Eye (tissue), 1 donor: ENCODE measurements at regions not wholly inside any gene's neighbourhood (a gene's known extent, or its start where the extent isn't known, plus 50 kb on each side); places are given as distances from the start of the nearest gene placed in this dataset.
"Not testable (repeated sequence)": the region's sequence is repeated elsewhere in the genome, so short reads cannot be mapped to it uniquely, and the experiment has no call there.

ENCODE experiments used
- DNase-seq: peaks from one replicate; pipeline ENCODE4 v3.0.0-alpha.2; 2015

DNA sequence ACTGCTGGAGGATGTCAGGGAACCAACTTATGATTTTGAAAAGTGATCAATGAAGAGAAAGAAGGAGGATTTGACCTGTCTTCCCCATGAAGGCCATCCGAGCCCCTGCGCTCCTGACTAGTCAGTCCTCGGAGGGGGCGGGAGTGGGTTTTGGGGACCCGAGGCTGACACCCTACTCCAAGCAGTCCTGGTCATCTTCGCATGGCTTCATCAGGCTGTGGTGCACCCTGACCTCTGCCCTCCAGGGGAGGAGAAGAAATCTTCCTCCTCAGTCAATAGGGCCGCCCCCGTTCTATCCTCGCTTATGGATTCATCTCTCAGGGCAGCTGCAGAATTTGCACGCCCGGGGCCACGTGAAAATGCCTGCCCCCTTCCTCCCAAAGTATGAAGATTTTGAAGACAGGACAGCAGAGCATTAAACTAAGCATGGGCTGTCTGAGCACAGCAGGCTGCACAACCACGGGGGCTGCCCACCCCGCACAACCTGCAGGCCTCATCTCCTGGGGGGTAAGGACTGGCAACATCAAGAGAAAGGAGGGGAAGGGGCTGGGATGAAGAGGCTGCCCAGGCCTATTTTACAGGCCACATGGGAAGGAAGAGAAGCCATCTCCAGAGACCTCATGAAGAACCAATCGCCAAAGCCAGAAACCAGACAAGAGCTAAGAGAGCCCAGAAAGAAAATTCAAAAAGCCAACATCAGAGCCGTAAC lies 138.1 kb upstream of the PHACTR3 start:
- DNase-seq: no peak

DNA sequence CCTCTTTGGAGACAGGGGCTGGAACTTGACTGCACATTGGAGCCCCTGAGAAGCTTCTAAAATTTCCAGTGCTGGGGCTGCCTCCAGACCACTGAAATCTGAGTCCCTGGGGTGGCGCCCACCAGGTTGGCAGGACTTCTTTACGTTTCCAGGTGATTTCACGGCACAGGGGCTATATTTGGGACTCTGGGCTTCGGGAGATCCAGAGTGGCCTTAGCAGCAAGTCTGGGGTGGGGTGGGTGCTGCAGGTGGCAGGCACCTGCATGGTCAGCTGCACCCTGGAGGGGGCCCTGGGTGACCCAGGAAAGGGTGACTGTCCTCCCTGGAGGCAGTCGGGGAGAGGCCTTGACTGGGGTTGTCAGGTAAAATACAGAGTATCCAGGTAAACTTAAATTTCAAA lies 135.5 kb upstream of the PHACTR3 start:
- DNase-seq: no peak

DNA sequence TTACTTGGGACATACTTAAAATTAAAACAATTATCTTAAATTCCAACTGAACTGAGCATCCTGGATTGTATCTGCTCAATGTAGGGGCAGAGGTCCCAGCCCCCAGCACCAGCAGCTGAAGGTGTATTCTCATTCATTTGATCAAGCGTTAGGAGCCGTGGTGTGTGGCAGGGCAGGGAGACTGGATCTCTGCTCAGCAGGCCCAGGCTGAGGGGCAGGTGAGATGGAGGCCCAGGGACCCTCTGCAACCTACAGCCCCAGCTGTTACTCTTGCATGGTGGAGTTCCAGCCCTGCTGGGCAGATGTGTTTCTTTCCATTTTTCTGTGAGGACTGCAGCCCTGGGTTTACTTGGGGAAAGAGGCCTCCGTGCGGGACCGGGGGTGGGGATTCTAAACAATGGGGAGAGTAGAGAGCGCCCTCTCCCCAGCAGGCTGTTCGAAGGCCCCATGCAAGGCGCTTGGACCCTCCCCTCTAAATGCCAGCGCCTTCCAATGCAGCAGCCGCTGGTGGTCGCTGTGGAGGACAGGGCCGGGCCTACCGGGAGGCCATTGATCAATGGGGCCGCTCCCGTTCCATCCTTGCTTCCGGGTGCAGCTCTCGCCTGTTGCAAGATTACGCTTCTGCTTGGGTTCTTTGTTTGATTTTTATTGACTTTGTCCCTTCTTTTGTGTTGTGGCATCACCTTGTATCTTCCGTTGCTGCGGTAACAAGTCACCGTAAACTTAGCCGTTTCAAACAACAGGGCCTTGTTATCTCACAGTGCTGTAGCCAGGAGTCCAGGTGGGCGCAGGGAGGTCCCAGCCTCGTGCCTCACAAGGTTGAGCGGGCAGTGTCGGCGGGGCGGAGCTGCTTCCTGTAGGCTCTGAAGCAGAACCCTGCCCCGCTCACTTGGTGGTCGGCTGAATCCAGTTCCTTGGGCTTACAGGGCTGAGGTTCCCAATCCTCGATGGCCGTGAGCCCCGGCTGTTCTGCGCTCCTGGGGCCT lies 134.8 kb upstream of the PHACTR3 start:
- DNase-seq: peak; percentile 30

DNA sequence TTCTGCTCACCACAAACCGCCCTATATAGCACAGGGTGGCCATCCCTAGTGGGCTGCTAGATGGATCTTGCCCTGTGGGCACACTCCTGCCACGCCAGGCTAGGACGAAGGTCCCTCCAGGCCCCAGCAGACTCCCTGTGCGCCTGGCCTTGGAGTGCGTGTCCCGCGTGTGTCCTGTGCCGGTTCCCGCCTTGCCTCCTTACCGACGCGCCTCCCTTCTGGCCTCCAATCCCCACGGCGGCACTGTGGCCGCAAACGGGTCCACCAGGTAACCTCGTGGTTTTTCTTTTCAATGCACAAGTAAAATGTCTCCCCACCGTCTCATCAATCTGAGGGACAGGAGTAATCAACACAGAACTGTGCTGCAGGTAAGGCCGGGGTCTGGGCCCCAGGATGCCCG lies 133.8 kb upstream of the PHACTR3 start:
- no peak for DNase-seq

DNA sequence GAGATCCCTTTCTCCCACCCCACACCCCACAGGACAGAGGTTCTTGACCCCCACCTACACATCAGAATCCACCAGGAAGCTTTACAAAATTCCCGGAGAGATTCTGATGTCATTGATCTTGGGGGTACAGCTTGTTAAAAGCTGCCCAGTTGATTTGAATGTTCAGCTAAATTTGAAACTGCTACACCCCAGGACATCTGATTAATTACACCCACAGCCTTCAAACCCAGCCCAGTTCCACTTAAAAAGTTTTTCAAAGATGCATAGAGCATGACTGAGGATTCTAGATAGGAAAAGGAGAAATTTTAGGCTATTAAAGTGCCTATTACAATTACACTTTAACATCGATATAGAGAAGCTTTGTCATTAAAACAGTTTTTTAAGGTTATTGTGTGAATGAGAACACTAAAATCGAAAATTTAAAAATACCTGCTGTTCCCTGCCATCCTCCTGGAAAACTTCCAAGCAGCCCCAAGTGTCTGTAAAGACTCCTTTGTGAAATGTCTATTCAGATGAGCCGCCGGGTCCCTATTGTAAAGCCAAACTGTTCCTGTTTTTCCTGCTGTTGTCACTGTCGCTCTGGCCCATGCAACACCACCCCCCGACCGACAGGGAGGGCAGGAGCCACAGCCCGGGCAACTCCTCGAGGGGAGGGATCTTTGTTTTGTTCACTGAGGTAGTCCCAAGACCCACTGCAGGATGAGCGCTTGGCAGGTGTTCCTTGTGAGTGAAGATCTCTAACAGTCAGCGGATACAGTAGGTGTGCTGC lies 132.5 kb upstream of the PHACTR3 start:
- DNase-seq: no peak

DNA sequence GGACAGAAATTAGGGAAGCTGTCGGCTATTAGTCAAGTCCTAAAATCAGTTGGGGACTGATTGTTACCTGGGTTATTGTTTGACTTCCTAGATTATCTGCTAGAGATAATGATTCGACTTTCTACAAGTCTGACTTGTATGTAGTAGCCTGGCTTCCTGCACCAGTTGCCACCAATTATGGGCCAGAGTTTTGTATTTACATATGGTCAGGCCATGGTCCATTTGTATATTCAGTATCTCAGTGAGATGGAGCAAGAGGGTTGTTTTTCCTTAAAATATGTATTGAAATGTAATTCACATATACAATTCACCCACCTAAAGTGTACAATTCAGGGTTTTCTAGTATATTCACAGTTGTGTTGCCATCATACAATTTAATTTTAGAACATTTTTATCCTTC lies 130.6 kb upstream of the PHACTR3 start:
- no peak for DNase-seq

DNA sequence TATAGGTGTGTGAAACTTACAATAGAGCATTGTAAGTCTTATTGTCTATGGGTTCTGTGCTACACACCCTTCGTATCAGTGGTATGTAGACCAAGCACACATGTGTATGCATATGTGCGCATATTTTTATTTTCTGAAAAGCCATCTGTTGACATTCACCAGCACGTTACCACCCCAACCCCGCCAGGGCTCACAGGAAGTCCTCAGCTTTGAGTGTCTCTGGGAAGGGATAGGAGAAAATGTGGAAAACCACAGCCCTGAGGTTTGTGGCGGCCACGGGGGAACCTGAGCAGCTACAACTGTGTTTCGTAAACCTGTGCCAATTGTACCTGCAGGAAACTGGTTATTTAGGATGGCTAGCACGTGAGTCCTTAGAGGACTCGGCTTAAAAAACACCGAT lies 123.3 kb upstream of the PHACTR3 start:
- DNase-seq: no peak

DNA sequence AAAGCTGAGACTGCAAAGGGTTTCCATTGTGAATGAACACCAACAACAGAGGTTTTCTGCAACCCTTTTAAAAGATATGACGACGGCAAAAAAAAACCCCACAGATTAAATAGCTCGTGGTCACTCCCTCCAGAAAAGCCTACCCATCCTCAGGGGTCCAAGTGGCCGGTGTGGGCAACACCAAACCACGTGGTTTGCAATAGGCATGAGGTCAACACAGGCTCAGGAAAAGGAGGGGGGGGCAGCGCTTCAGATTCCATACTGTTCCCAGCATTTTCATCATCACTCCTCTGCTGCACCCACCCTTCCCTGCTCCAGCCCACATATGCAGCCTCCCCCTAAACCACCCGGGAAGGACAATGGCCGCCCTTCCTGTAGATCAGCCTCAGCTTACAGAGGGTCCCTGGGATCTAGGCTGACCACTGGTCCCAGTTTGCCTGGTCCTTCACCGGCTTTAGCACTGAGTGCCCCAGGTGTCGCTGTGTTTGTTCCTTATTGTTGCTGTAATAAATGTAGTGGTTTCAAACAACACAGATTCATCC lies 122.8 kb upstream of the PHACTR3 start:
- DNase-seq: no peak

DNA sequence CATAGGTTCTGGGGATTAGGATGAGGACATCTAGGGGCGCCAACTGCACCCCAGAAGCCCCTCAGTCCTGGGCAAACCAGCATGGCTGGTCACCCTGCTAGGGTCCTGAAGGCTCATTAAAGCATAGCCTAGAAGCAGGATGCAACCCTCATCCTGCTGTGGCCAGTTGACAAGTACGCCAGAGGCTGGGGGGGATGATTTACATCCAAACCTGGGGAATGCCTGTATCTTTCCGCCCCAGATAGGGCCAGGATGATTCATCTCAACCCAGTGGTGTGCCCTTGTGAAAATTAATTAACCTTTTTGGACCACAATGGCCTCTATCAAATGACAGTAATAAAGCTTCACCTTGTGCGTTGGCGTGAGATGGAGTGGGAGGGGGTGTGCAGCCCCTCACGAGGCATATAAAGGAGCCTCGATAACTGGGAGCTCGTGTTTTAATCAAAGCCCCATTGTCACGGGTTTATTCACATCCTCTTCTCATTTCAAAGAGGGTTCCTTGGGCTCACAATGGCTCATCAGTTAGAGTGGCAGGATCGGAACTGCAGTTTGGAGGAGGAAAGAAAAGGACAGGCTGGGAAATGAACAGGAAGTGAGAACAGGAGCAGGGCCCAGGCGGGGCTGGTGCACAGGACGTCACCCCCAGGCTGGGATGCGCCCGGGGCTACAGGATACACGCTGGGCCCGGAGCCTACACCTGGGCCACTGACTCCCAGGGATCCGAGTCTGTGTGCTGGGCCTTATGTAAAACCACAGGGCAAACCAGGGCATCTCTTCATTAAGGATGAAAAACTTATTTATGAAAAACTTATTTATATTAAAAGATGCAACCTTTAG lies 121.8 kb upstream of the PHACTR3 start:
- DNase-seq: no peak

DNA sequence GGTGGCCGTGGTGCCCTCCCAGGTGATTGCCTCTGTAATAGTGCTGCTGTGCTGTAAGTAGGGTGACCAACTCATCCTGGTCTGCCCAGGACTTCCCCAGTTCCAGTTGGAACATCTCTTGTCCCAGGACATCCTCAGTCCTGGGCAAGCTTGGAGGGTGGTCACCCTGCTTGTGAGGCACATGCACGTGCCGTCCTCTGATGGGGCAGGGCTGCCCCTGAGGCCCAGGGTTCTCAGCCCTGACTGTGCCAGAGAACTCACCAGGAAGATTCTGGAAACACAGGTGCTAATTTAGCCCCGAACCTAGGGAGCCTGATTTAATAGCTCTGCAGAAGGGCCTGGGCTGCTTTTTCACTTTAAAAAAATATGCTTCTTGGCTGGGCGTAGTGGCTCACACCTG lies 120.9 kb upstream of the PHACTR3 start:
- DNase-seq: no peak

DNA sequence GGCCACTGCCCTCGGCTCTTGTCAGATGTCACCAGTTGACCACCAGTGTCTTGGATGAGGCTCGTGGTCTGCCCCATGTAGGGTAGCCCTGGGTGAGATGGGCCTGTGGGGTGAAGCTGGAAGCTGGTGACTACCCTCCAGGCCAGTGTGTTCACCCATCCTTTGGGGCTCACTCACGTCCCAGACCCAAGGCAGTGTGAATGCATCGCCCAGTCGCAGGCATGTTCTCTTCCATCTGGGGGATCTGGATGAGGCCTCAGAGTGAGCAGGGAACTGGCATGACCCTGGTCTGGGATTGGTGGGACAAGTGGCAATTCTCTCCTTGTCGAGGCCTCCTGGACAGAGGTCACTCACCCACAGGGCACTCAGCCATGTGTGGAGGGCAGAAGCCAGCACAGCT lies 120.1 kb upstream of the PHACTR3 start:
- DNase-seq: no peak

DNA sequence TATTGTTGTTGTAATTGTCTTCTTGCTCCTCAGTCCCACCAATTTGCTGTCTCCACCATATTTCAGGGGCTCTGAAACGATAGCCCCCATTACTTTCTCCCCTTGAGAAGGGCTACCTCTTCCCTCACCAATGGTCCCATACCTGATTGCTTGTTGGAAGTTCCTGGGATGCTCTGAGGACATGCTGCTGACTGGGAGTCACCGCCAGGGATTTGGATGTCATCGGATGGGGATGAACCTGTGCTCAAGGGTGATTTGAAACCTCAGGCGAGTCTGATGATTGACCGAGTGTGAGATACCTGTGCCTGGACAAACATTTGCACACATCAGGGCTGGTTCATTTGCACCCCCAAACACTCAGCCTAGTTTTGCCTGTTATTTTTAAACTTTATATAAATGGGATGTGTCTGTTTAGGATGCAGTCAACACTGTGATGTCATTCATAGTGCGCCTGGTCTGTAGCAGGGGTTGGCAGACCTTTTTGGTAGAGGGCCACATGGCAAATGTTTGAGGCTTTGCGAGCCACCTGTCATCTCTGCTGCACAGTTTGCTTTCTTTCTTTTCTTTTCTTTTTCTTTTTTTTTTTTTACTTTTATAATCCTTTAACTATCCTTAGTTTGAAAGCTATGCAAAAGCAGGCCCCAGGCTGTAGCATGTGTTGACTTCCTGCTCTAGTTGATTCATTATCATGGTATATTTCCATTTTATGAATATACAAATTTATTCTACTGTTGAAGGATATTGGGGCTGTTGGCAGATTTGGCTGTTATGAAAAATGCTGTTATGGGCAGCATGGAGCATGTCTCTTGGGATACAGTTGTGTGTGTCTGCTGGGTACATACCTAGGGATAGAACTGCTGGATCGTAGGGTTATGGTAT lies 118.5 kb upstream of the PHACTR3 start:
- DNase-seq: no peak

DNA sequence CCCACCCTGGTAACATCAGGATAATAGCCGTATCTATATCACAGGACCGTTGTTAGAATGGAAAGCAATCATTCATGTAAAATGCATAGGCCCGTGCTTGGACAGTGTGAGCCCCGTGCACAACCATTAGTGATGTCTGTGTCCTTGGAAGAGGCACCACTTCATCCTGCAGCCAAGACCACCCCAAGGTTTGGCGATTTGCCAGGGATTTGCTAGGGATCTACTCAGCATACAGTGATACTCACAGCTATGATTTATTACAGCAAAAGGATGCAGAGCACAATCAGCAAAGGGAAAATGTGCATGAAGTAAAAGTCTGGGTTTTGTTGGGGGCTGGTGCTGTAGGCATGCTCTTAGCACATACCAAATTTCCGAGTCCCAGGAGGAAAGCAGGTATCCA lies 115.9 kb upstream of the PHACTR3 start:
- peak; percentile 41 for DNase-seq

DNA sequence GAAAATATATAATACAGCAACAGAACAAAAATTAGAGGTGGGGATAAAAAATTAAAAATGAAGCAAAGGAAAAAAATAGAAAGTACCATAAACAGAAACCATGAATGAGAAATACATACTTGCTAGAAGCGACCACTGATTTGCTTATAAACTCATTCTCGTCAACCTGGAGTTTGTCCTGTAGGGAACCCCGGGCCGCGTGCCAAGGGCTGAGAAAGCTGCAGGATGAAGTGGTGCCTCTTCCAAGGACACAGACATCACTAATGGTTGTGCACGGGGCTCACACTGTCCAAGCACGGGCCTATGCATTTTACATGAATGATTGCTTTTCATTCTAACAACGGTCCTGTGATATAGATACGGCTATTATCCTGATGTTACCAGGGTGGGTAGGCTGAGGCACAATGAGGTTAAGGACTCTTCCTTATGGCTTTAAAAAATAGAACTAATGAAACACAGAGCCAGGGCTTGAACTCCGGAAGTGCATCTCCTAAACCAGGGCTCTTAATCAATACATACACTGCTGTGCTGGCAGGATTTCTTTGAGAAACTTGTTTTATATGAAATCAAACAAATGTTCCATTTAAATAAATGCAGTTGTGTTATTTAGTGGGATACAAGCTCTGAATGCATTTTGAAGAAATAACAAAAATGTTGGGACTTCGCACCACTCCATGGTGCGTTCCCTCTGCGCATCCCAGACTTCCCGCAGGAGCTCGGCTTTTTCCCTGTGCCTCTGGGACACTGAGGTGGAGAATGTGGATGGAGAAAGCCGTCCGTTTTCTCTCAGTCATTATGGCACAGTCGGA lies 113.9 kb upstream of the PHACTR3 start:
- not testable (repeated sequence) for DNase-seq

DNA sequence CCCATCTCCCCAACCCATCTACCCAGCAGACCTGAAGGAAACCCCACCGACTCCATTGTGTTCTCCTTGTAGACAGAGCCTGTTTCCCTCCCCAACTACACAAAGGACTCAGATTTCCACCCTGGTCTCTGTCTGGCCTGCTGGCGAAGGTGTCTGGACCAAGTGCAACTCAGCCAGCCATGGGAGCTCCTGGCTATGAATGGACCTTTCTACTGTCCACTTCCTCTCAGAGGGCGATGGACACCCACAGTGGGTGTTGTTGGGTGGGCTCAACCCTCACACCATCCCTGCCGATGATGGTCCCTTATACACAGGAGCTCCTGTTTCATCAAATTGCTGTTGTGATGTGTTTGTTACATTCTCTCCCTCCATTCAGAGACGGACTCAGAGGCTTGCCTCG lies 112.5 kb upstream of the PHACTR3 start:
- no peak for DNase-seq

DNA sequence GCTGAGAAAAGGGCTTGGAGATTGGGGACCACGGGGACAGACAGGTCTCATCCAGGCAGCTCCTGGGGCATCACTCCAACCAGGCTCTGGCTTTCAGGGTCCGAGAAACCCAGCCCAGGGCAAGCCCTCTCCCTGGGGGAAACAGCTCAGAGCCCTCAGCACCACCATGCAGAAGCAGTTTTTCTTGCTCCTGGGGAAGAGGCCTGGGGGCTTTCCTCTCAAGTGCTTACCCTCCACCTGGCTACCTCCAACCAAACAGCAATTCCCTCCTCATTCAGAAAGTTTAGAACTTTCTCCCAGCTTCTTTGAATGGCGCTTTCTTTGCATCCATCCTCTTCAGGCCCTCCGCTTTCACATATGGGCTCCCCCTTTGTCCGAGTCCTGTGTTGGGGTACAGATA lies 110.4 kb upstream of the PHACTR3 start:
- DNase-seq: no peak

DNA sequence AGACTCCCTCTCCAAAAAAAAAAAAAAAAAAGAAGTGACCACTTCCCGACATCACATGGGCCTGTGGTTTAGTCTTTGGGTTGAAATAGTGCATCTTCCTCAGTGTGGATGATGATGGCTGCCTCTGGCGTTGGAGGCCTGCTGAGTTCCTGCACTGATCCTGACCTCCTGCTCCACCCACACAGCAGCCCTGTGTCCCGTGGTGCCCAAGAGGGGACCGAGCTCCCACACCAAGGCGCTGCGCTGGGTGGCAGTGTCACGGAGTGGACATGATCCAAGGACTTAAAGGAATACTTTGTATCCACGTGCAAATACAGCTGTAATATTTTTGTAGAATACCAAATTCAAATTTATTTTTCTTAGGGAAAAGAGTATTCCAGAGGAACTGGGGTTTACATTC lies 109.2 kb upstream of the PHACTR3 start:
- no peak for DNase-seq

DNA sequence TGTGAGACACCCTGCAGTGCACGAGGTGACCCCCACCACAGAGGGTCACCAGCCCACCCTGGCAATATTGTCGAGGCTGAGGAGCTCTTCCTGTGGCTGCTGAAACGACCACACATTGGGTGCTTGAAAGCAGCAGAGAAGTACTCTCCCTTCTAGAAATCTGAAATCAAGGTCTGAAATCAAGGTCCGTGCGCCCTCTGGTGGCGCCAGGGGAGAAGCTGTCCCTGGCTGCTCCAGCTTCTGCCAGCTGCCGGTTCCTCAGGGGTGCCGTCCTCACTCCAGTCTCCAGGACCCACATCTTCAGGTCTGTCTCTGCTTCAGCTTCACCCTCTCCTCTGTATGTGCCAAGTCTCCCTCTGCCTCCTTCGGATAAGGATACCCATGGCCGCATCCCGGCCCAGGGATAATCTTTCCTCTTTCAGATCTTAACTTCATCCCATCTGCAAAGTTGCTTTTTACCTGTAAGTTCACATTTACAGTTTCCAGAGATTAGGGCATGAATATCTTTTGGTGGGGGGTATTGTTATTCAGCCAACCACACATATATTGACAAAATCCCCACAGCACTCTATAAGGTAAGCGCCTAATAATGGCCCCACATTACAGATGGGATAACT lies 108.3 kb upstream of the PHACTR3 start:
- peak; percentile 91 for DNase-seq

DNA sequence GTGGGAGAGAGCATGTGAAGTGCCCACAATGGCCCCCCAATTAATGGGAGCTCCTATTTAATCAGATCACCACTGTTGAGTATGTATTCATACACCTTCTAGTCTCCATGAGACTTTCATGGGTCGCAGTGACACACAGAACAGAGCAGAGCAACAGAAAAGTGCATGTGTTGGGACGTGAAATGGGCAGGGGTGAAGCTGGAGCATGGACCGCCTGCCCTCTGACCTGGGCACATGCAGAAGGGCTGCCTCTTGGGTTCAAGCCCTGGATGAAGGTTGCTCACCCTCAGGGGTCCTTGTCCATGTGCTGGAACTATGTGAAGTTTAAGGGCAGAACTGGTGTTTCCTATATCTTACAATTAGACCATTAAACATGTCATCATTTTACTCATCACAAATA lies 106.0 kb upstream of the PHACTR3 start:
- no peak for DNase-seq

DNA sequence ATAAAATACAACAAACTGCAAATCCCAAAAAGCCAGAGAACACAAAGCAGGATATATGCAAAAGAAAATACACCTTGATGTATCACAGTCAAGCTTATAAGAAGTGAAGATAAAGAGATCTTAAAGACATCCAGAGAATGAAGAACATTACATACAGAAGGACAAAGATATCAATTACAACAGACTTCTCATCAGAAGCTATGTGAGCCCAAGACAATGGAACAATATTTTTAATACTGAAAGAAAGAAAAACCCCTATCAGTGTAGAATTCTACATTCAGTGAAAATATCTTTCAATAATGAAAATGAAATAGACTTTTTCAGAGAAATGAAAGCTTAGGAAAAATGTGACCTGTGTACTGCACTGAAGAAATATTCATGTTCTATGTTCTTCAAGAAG lies 104.5 kb upstream of the PHACTR3 start:
- no peak for DNase-seq
